HG03196 (cell line): ENCODE measurements at regions not wholly inside any gene's neighbourhood (a gene's known extent, or its start where the extent isn't known, plus 50 kb on each side); places are given as distances from the start of the nearest gene placed in this dataset.

Experiments used
- ATAC-seq: cut with Tn5 transposase; IDR thresholded peaks from one replicate; pipeline ENCODE4 v1.9.1; 2021; ENCODE audit not compliant: unreplicated experiment

DNA sequence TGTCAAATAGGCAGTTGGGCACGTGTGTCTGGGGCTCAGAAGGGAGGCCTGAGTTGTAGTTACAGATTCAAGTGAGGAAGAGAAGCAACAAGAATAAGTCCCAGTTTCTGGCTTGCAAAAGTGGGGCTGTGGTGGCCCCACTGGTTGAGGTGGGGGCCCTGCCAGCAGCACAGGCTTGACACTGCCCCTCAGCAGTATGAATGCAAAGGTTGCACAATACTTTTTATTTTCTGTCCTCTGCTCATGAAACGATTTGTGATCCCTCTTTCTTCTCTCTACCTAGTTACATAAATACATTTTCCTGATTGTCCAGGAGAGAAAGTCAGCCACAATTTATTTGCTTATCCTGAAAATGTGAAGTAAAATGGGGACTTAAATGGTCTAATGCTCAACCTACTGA lies 577.8 kb downstream of the AACS start:
- ATAC-seq, result no peak

GRCh38 chr12:125645724-125646123 lies 580.5 kb downstream of the AACS start:
- no peak for ATAC-seq

DNA sequence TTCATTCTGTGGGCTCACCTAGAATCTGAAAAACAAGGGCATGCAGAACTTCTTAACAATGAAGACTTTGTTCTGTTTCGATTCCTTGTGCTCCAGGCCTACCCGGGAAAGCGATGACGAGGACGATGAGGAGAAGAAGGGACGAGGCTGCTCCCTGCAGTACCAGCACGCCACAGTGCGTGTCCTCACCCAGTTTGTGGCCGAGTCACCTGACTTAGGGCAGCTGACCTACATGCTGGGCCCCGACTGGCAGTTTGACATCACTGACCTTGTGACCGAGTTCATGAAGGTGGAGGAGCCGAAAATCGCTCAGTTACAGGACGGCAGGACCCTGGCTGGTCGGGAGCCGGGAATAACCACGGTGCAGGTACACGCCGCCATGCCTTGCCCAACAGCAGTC lies 585.4 kb downstream of the AACS start:
- ATAC-seq, result no peak

GRCh38 chr12:125651625-125652024 lies 586.4 kb downstream of the AACS start:
- ATAC-seq, result no peak

- ATAC-seq, result no peak
Measured at GRCh38 chr12:125652681-125653080, 587.4 kb downstream of the AACS start.

- no peak for ATAC-seq
Measured at GRCh38 chr12:125657681-125658080, 592.4 kb downstream of the AACS start.

DNA sequence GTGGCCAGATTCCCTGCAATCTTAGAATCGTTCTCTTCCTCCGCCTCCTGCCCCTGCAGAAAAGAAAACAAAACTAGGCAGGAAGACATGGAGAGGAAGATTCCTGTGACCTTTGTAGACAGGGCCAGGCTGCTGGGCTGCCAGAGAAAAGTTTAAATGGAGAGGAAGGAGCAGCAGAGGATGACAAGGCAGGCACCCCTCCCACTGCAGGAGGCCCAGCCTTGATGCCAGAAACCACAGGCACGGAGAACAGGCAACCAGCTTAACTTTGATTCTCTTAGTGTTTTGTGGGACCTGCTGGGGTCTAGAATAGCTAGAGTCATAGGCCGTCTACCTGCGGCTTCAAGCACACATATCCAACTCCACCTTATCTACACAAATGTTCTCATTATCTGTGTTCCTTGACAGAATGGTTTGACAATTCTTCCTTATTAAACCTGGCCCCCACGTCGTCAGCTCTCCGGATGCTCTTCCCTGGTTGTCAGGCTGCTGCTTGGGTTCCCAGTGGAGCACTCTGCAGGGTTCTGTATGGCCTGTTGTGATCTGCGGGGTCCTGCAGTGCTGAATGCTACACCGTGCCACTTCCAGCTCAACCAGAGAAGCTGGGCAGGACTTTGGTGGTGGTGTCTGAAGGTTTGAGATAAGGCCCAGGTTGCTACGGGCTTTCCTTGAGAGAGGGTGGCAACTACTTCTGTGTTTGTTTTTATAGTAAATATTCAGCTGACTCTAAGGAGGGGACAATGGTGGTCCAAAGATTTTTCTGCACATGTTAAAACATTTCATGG lies 609.5 kb downstream of the AACS start:
- no peak for ATAC-seq

DNA sequence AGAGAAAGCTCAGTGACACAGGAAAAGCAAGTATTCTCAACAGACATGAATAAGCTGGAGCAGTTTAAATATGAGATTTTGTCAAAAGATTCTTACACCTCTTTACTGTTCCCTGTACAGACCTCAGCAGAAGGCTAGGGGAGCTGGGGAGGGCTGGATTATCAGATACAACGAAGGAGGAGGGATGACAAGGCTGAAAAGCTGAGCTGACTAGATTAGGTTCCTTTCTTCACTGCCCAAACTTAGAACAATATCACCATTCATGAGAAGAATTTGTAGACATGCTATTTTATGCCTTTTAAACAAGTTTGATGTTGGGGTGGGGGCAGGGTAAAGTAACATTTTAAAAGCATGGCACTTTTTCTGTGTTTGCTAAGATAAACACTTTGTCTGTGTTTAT lies 611.1 kb downstream of the AACS start:
- ATAC-seq, result no peak

DNA sequence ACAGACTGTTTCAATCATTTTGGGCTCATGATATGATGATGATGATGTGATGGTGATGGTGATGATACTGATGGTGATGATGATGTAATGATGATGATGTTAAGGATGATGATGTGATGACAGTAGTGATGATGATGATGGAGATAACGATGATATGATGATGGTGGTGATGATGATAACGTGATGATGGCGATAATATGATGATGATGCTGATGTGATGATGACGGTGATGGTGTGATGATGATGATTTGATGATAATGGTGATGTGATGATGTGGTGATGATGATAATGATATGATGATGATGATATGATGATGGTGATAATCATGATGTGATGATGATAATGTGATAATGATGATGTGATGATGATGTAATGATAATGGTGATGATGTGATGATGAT lies 612.6 kb downstream of the AACS start:
- no peak for ATAC-seq

GRCh38 chr12:125678589-125678993 lies 613.4 kb downstream of the AACS start:
- ATAC-seq, result no peak

- no peak for ATAC-seq
Measured at GRCh38 chr12:125683748-125684381, 618.6 kb downstream of the AACS start.

DNA sequence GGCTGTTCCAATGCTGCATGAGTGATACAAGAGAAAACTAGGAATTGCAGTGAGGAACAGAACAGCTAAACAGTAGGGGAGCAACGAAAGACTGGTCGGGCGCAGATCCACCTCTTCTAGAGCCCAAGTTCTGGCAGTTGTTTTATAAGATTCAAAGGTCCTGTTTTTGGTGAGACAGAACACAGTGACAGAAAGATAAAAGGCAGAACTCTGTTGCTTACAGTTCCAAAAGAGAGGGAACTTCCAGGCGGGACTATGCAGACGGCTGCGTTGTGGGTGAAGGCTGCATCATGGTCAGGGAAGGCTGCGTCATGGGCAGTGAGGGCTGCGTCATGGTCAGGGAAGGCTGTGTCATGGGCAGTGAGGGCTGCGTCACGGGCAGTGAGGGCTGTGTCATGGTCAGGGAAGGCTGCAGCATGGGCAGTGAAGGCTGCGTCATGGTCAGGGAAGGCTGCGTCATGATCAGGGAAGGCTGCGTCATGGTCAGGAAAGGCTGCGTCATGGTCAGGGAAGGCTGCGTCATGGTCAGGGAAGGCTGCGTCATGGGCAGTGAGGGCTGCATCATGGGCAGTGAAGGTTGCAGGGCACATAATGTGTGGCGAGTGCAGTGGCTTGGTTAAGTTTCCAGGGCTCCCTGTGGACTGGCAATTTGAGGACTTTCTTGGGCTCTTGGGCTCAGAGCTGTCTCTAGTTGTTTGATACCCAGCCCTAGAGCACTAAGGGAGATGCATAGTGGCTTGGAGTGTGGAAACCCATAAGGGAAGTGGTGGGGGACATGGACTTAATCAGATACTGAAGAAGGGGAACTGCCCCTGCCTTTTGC lies 619.9 kb downstream of the AACS start:
- no peak for ATAC-seq

GRCh38 chr12:125685915-125686314 lies 620.7 kb downstream of the AACS start:
- ATAC-seq, result no peak

GRCh38 chr12:125687403-125687802 lies 622.2 kb downstream of the AACS start:
- ATAC-seq, result no peak

- no peak for ATAC-seq
Measured at GRCh38 chr12:125687820-125688219, 622.6 kb downstream of the AACS start.

DNA sequence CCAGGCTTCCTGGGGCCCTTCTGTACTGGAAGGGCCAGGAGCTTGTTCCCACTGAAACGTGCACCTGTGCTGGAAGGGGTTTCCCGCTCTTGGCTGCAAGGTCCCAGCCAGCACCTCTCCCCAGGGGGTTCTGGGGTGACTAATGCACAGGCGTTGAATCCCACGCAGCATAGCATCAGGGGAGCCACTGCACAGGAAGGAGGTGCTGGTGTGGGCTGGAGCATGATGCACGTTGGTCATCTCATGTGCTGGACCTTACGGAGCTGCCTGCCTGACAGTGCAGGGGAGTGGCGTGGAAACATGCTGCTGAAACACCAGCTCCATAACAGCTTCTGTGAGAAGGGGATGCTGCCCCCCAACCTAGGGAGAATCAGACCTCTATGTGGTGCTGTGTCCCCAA lies 623.0 kb downstream of the AACS start:
- ATAC-seq, result no peak

DNA sequence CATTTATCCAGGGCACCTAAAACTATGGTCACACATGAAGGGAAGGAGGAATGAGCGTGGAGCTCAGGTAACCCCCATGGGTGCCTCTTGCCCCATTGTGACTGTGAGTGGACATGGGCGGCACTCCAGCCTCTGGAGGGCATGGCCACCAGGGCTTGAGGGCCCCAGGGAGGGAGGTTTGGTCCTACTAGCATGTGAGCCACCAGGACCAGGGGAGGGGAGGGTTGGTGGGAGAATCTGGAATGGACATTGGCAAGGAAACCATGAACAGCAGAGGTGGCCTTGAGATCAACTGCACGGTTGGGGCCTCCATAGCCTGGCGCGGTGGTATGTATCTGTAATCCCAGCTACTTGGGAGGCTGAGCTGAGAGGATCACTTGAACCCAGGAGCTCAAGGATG lies 623.6 kb downstream of the AACS start:
- no peak for ATAC-seq

DNA sequence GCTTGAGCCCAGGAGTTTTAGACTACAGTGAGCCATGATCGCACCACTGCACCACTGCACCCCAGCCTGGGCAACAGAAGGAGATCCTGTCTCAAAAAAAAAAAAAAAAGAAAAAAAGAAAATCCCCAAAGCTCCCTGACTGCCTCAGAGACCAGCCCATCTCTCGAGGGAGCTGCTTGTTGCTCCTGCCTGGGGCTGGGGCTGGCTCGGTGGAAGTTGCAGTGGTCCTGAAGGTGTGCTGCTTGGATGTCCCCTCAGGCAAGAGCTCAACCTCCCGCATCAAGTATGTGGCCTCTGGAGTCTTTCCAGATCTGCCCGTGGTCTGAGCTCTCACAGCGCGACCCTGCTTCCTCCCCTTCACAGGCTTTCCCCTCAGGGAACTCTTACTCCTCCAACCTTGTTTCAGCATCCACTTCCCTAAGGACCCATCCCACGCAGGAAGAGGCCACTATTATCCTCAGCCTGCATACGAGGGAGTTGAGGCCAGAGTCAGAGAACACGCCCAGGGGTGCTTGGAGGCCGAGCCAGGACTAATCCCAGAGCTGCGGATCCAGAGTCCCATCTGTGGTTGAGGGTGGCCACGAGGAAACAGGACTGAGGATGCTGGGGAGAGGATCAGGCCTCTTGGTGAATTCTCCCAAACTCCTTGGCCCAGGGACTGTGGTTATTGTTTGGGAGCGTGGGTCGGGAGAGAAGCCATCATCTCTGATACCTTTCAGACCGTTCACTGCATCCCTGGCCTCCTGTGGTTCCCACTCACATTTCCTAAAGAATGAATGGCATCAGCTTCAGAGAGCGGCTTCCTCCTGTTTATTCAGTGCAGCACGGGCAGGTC lies 624.6 kb downstream of the AACS start:
- no peak for ATAC-seq

DNA sequence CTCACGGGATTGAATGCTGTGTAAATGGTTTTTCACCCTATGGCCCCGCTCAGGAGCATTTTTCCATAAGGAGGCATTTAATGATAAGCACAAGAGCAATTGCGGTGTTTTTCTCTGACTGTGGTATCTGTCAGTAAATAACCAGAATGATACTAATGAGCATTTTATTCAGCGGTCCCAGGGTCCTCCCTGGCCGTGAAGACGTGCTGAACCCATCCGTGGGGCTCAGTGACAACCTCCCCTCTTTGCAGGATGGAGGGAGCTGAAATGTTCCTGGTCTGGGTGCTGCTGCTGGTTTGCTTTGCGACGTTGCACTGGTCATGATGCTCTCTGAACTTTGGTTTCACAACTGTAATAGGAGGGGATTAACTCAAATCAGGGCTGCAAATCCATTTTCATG lies 625.6 kb downstream of the AACS start:
- no peak for ATAC-seq

GRCh38 chr12:125696054-125696453 lies 630.8 kb downstream of the AACS start:
- ATAC-seq, result no peak

DNA sequence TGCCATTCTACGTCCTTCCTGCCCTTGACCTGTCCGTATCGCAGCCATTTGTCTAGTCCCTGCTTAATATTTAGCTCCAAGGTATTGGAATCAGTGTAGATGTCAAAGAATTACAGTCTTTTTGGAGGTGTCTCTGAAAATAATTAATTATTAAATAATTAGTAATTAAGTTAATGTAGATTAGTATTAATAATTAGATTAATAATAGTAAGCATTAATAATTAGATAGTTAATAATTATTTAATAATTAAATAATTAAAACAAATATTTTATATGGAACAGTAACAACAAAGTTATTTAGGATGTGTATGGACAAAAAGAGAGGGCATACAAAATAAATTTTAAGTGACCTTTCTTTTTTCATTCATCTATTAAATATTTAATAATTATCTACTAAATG lies 639.6 kb downstream of the AACS start:
- ATAC-seq, result no peak
